CD14-positive monocyte (primary cell): ENCODE measurements at regions not wholly inside any gene's neighbourhood (a gene's known extent, or its start where the extent isn't known, plus 50 kb on each side); places are given as distances from the start of the nearest gene placed in this dataset.

ENCODE experiments used
- DNase-seq, 3 donors: peaks; one replicate each; pipeline ENCODE4 v3.0.0-alpha.2; 2011 to 2022
- H2AFZ ChIP-seq: 2 replicates; pipeline ENCODE4 v1.6.0; 2012; ENCODE audit warnings: mild to moderate bottlenecking, low read depth, low read length, inconsistent platforms; ENCODE audit not compliant: insufficient read depth, poor library complexity, severe bottlenecking
- H3K27ac ChIP-seq, 2 donors: 1 replicate in 1 of 2; 2 replicates in 1 of 2; pipeline ENCODE4 v1.5.1; 2012 to 2013; ENCODE audit warnings: low read length in 2 of 2, control low read depth in 1 of 2, inconsistent platforms in 1 of 2, low read depth in 1 of 2, mild to moderate bottlenecking in 1 of 2
- H3K27me3 ChIP-seq, 2 donors: one replicate each; pipeline versions ENCODE4 v1.6.0 to v1.6.1; 2011 to 2013; ENCODE audit warnings: low read length in 2 of 2; ENCODE audit not compliant: control insufficient read depth in 2 of 2, insufficient read depth in 2 of 2
- H3K36me3 ChIP-seq, 2 donors: replicated peaks in 1 of 2; 1 replicate in 1 of 2; 2 replicates in 1 of 2; pipeline versions ENCODE4 v1.5.1 to v1.6.1; 2012 to 2013; ENCODE audit warnings: low read length in 2 of 2, control low read depth in 1 of 2, inconsistent platforms in 1 of 2, mild to moderate bottlenecking in 1 of 2; ENCODE audit not compliant: insufficient read depth in 2 of 2, control insufficient read depth in 1 of 2
- H3K4me1 ChIP-seq, 2 donors: 1 replicate in 1 of 2; 2 replicates in 1 of 2; pipeline versions ENCODE4 v1.5.1 to v1.6.1; 2012 to 2013; ENCODE audit warnings: low read length in 2 of 2, control low read depth in 1 of 2, inconsistent platforms in 1 of 2, mild to moderate bottlenecking in 1 of 2, moderate library complexity in 1 of 2; ENCODE audit not compliant: insufficient read depth in 2 of 2, control insufficient read depth in 1 of 2
- H3K4me2 ChIP-seq: replicated peaks from 2 replicates; pipeline ENCODE3; 2012; ENCODE audit warnings: low read length, moderate library complexity, mild to moderate bottlenecking; ENCODE audit not compliant: poor library complexity, severe bottlenecking; ENCODE audit errors: extremely low read depth
- H3K4me3 ChIP-seq, 3 experiments: fragments of 200-600 bp in 1 of 3; sonication (generic) in 1 of 3; replicated peaks in 1 of 3; 1 replicate in 2 of 3; 2 replicates in 1 of 3; pipeline ENCODE4 v1.5.1; 2011 to 2013; ENCODE audit warnings: low read length in 3 of 3, mild to moderate bottlenecking in 3 of 3, control low read depth in 2 of 3, low read depth in 2 of 3, inconsistent platforms in 1 of 3, moderate library complexity in 1 of 3
- H3K79me2 ChIP-seq: 2 replicates; pipeline ENCODE4 v1.6.0; 2012; ENCODE audit warnings: mild to moderate bottlenecking, control low read depth, inconsistent platforms, low read length, moderate library complexity; ENCODE audit not compliant: insufficient read depth
- H3K9ac ChIP-seq: 2 replicates; pipeline ENCODE4 v1.6.0; 2017; ENCODE audit warnings: low read length, mild to moderate bottlenecking; ENCODE audit not compliant: insufficient read depth, poor library complexity, severe bottlenecking
- H3K9me3 ChIP-seq, 2 donors: replicated peaks in 1 of 2; 1 replicate in 1 of 2; 2 replicates in 1 of 2; pipeline versions ENCODE4 v1.5.1 to v1.6.1; 2012 to 2013; ENCODE audit warnings: low read length in 2 of 2, control low read depth in 1 of 2; ENCODE audit not compliant: control insufficient read depth in 1 of 2, insufficient read depth in 1 of 2
- H4K20me1 ChIP-seq: 2 replicates; pipeline ENCODE4 v1.6.0; 2012; ENCODE audit warnings: mild to moderate bottlenecking, low read length, control low read depth, moderate library complexity; ENCODE audit not compliant: insufficient read depth
- H3K27ac Mint-ChIP-seq, 7 donors: one replicate each; pipeline ENCODE4 v1.8.0; 2020; ENCODE audit warnings: mild to moderate bottlenecking in 7 of 7, mixed read lengths in 7 of 7, moderate library complexity in 6 of 7, inconsistent platforms in 2 of 7
- H3K27me3 Mint-ChIP-seq, 3 donors: one replicate each; pipeline ENCODE4 v1.8.0; 2021 to 2022; ENCODE audit warnings: low read depth in 3 of 3, mild to moderate bottlenecking in 3 of 3, mixed read lengths in 3 of 3, moderate library complexity in 3 of 3, inconsistent platforms in 1 of 3
- H3K36me3 Mint-ChIP-seq, 2 donors: one replicate each; pipeline ENCODE4 v1.8.0; 2020; ENCODE audit warnings: mixed read lengths in 2 of 2, inconsistent platforms in 1 of 2, mild to moderate bottlenecking in 1 of 2
- H3K4me1 Mint-ChIP-seq: one replicate; pipeline ENCODE4 v1.8.0; 2020; ENCODE audit warnings: mild to moderate bottlenecking, mixed read lengths
- H3K4me3 Mint-ChIP-seq, 2 donors: one replicate each; pipeline ENCODE4 v1.8.0; 2020; ENCODE audit warnings: mild to moderate bottlenecking in 2 of 2, mixed read lengths in 2 of 2, moderate library complexity in 1 of 2
- H3K9me3 Mint-ChIP-seq, 7 donors: one replicate each; pipeline ENCODE4 v1.8.0; 2020 to 2022; ENCODE audit warnings: mixed read lengths in 7 of 7, mild to moderate bottlenecking in 6 of 7, moderate library complexity in 6 of 7, inconsistent platforms in 2 of 7
- CTCF ChIP-seq: fragments of 200-600 bp; IDR thresholded peaks from one replicate; pipeline ENCODE4 v1.8.0; 2022; ENCODE audit warnings: antibody characterized with exemption, mild to moderate bottlenecking
- WGBS: methylation state at CpG from one replicate; pipeline ENCODE4 v1.1.5; 2013; ENCODE audit warnings: missing lambda C conversion rate; ENCODE audit not compliant: insufficient coverage; 5-methylcytosine and 5-hydroxymethylcytosine counted together
- intact Hi-C, 2 donors: fragments of 100-400 bp; cut with micrococcal nuclease; formaldehyde crosslinking; loops; one replicate each; pipeline versions ENCODE4 v1.15.0 to v1.15.1; 2023

DNA sequence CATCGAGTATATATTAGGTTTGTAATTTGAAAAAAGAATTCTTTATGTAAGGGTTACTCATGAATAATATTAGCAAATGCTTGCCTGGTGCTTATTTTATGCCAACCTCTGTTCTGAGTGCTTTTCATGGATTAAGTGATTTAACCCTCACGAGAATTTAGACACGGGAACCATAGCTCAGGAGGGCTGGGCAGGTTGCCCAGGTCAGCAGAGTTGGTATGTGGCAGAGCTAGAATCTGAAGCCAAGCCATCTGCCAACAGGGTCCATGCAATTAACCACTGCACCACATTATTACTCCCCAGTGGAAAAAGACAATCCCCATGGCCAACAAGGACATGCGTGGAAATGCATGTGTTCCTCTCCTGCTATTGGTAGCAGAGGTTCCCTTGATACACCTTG lies 345.6 kb downstream of the CDC5L start:
- no peaks in the 10 kb centered on the region for H3K36me3 ChIP-seq
- H3K4me2 ChIP-seq = no peak overlapping the region
- H3K9me3 ChIP-seq = no peaks in the 10 kb centered on the region
- Mint-ChIP-seq H3K27me3 (peaks cover 0 to 1% (median 1%) of the 10 kb centered on the region in 3 donors), H3K4me3 (no peak overlapping the region), H3K9me3 (peaks cover 0 to 2% (median 0%) of the 10 kb centered on the region in 7 donors), H3K27ac (no peak overlapping the region), H3K36me3 (no peaks in the 10 kb centered on the region), H3K4me1 (peaks cover 7% of the 10 kb centered on the region)
- TF ChIP-seq CTCF = no peak
- H4K20me1 ChIP-seq = no peaks in the 10 kb centered on the region
- whole genome bisulfite sequencing = 100% methylated on average over 2 of the region's 4 CpGs
- no peaks in the 10 kb centered on the region for H3K79me2 ChIP-seq
- H3K4me3 ChIP-seq = no peak overlapping the region
- no peak for DNase-seq
- intact Hi-C loops = no loop called here
- H3K4me1 ChIP-seq = no peaks in the 10 kb centered on the region
- H3K9ac ChIP-seq = no peak overlapping the region
- no peak overlapping the region for H2AFZ ChIP-seq
- H3K27me3 ChIP-seq = no peaks in the 10 kb centered on the region
- no peak overlapping the region for H3K27ac ChIP-seq

- Histone ChIP-seq H3K27ac (no peak overlapping the region), H3K36me3 (no peaks in the 10 kb centered on the region), H2AFZ (no peak overlapping the region), H3K27me3 (no peaks in the 10 kb centered on the region), H3K9me3 (no peaks in the 10 kb centered on the region), H3K9ac (no peak overlapping the region), H3K4me3 (no peak overlapping the region), H3K79me2 (no peaks in the 10 kb centered on the region), H3K4me2 (no peak overlapping the region), H4K20me1 (no peaks in the 10 kb centered on the region), H3K4me1 (no peaks in the 10 kb centered on the region)
- H3K9me3 Mint-ChIP-seq = peaks cover 0 to 2% (median 0%) of the 10 kb centered on the region in 7 donors
- no peak overlapping the region for H3K27ac Mint-ChIP-seq
- H3K27me3 Mint-ChIP-seq = peaks cover 0 to 1% (median 1%) of the 10 kb centered on the region in 3 donors
- 49% methylated on average over 3 of the region's 4 CpGs for WGBS
- intact Hi-C loops = no loop called here
- H3K4me1 Mint-ChIP-seq = peaks cover 7% of the 10 kb centered on the region
- H3K36me3 Mint-ChIP-seq = no peaks in the 10 kb centered on the region
- H3K4me3 Mint-ChIP-seq = no peak overlapping the region
- DNase-seq = no peak
- no peak for TF ChIP-seq CTCF
These were observed 346.4 kb downstream of the CDC5L start for GRCh38 chr6:44733868-44734267.
